C4-2B (cell line): ENCODE measurements at regions not wholly inside any gene's neighbourhood (a gene's known extent, or its start where the extent isn't known, plus 50 kb on each side); places are given as distances from the start of the nearest gene placed in this dataset.

Experiments
- ZFX ChIP-seq: fragments of 450-650 bp; IDR thresholded peaks from 2 replicates; pipeline ENCODE4 v1.6.1; 2017
- TF ChIP-seq, protein P1 (sequence below): fragments of 450-650 bp; conservative IDR thresholded peaks from 2 replicates; pipeline ENCODE4 v1.5.1; 2017; ENCODE audit warnings: mild to moderate bottlenecking

- TF ChIP-seq ZFX, result no peak
- TF ChIP-seq, protein P1, sequence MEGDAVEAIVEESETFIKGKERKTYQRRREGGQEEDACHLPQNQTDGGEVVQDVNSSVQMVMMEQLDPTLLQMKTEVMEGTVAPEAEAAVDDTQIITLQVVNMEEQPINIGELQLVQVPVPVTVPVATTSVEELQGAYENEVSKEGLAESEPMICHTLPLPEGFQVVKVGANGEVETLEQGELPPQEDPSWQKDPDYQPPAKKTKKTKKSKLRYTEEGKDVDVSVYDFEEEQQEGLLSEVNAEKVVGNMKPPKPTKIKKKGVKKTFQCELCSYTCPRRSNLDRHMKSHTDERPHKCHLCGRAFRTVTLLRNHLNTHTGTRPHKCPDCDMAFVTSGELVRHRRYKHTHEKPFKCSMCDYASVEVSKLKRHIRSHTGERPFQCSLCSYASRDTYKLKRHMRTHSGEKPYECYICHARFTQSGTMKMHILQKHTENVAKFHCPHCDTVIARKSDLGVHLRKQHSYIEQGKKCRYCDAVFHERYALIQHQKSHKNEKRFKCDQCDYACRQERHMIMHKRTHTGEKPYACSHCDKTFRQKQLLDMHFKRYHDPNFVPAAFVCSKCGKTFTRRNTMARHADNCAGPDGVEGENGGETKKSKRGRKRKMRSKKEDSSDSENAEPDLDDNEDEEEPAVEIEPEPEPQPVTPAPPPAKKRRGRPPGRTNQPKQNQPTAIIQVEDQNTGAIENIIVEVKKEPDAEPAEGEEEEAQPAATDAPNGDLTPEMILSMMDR, result no peak
Observed at GRCh38 chr2:204090021-204090420, 153.5 kb downstream of the ICOS start.
